Neuronal stem cell (in vitro differentiated cells): ENCODE measurements at regions not wholly inside any gene's neighbourhood (a gene's known extent, or its start where the extent isn't known, plus 50 kb on each side); places are given as distances from the start of the nearest gene placed in this dataset.

Experiments
- DNase-seq: peaks from one replicate; pipeline ENCODE4 v3.0.0-alpha.2; 2013; ENCODE audit warnings: low spot score
- H2AFZ ChIP-seq: one replicate; pipeline ENCODE4 v1.6.1; 2013; ENCODE audit warnings: mild to moderate bottlenecking, low read length, inconsistent platforms
- H2AK5ac ChIP-seq: 2 replicates; pipeline ENCODE4 v1.6.1; 2013; ENCODE audit warnings: low read depth, mild to moderate bottlenecking, inconsistent platforms, low read length, moderate library complexity, mixed read lengths
- H2BK120ac ChIP-seq: 2 replicates; pipeline ENCODE4 v1.6.1; 2013; ENCODE audit warnings: low read depth, mild to moderate bottlenecking, inconsistent platforms, low read length, moderate library complexity, mixed read lengths
- H2BK12ac ChIP-seq: one replicate; pipeline ENCODE4 v1.6.1; 2013; ENCODE audit warnings: low read length, inconsistent platforms
- H2BK15ac ChIP-seq: 2 replicates; pipeline ENCODE4 v1.6.1; 2013; ENCODE audit warnings: mild to moderate bottlenecking, low read length, inconsistent platforms, mixed read lengths
- H2BK5ac ChIP-seq: one replicate; pipeline ENCODE4 v1.6.1; 2013; ENCODE audit warnings: inconsistent platforms, mild to moderate bottlenecking, low read length, moderate library complexity
- H3K14ac ChIP-seq: one replicate; pipeline ENCODE4 v1.6.1; 2013; ENCODE audit warnings: low read length, inconsistent platforms
- H3K18ac ChIP-seq: 2 replicates; pipeline ENCODE4 v1.6.1; 2013; ENCODE audit warnings: low read length, inconsistent platforms
- H3K23ac ChIP-seq: 2 replicates; pipeline ENCODE4 v1.6.1; 2013; ENCODE audit warnings: low read depth, mild to moderate bottlenecking, mixed read lengths, low read length, inconsistent platforms; ENCODE audit not compliant: poor library complexity
- H3K27ac ChIP-seq: replicated peaks from 3 replicates; pipeline ENCODE4 v1.5.1; 2013; ENCODE audit warnings: low read length, inconsistent platforms
- H3K27me3 ChIP-seq, 3 experiments: 2 replicates each; pipeline ENCODE4 v1.6.1; 2013; ENCODE audit warnings: low read length in 3 of 3, mild to moderate bottlenecking in 2 of 3, inconsistent platforms in 1 of 3, low read depth in 1 of 3, mixed read lengths in 1 of 3, moderate library complexity in 1 of 3; ENCODE audit not compliant: control insufficient read depth in 3 of 3, insufficient read depth in 3 of 3
- H3K36me3 ChIP-seq, 2 donors: replicated peaks in 1 of 2; 2 replicates each; pipeline ENCODE4 v1.6.1; 2013; ENCODE audit warnings: low read length in 2 of 2; ENCODE audit not compliant: control insufficient read depth in 2 of 2, insufficient read depth in 2 of 2
- H3K4ac ChIP-seq: 2 replicates; pipeline ENCODE4 v1.6.1; 2013; ENCODE audit warnings: inconsistent platforms, mild to moderate bottlenecking, low read length, moderate library complexity
- H3K4me1 ChIP-seq, 2 donors: 1 replicate in 1 of 2; 2 replicates in 1 of 2; pipeline ENCODE4 v1.6.1; 2013; ENCODE audit warnings: low read length in 2 of 2, low read depth in 1 of 2; ENCODE audit not compliant: control insufficient read depth in 2 of 2, insufficient read depth in 1 of 2
- H3K4me2 ChIP-seq: one replicate; pipeline ENCODE4 v1.6.1; 2013; ENCODE audit warnings: mild to moderate bottlenecking, low read length, inconsistent platforms; ENCODE audit not compliant: insufficient read depth, poor library complexity, severe bottlenecking
- H3K4me3 ChIP-seq, 2 donors: 2 replicates each; pipeline ENCODE4 v1.5.1; 2013; ENCODE audit warnings: low read length in 2 of 2, mild to moderate bottlenecking in 2 of 2, inconsistent platforms in 1 of 2, moderate library complexity in 1 of 2
- H3K79me1 ChIP-seq: one replicate; pipeline ENCODE4 v1.6.1; 2013; ENCODE audit warnings: low read depth, mild to moderate bottlenecking, inconsistent platforms, low read length, moderate library complexity
- H3K9ac ChIP-seq: one replicate; pipeline ENCODE4 v1.6.1; 2013; ENCODE audit warnings: mild to moderate bottlenecking, low read depth, low read length, inconsistent platforms; ENCODE audit not compliant: poor library complexity
- H3K9me3 ChIP-seq, 2 donors: replicated peaks in 1 of 2; 2 replicates each; pipeline versions ENCODE3 to v1.6.1; 2013; ENCODE audit warnings: low read length in 2 of 2, mild to moderate bottlenecking in 2 of 2, inconsistent platforms in 1 of 2, low read depth in 1 of 2, mixed read lengths in 1 of 2, moderate library complexity in 1 of 2; ENCODE audit not compliant: control insufficient read depth in 2 of 2, insufficient read depth in 1 of 2
- H4K8ac ChIP-seq: one replicate; pipeline ENCODE4 v1.6.1; 2013; ENCODE audit warnings: low read depth, mild to moderate bottlenecking, inconsistent platforms, low read length, moderate library complexity
- H4K91ac ChIP-seq: one replicate; pipeline ENCODE4 v1.6.1; 2013; ENCODE audit warnings: low read length, low read depth, mild to moderate bottlenecking, inconsistent platforms; ENCODE audit not compliant: poor library complexity
- WGBS, 2 donors: extraction: QIAGEN DNeasy Blood & Tissue Kit; methylation state at CpG; one replicate each; pipeline ENCODE4 v1.1.7; 2013; ENCODE audit warnings: missing lambda C conversion rate in 2 of 2, mixed read lengths in 1 of 2; ENCODE audit not compliant: insufficient read length in 2 of 2, insufficient replicate concordance in 1 of 2; ENCODE audit errors: extremely low coverage in 2 of 2; 5-methylcytosine and 5-hydroxymethylcytosine counted together

DNA sequence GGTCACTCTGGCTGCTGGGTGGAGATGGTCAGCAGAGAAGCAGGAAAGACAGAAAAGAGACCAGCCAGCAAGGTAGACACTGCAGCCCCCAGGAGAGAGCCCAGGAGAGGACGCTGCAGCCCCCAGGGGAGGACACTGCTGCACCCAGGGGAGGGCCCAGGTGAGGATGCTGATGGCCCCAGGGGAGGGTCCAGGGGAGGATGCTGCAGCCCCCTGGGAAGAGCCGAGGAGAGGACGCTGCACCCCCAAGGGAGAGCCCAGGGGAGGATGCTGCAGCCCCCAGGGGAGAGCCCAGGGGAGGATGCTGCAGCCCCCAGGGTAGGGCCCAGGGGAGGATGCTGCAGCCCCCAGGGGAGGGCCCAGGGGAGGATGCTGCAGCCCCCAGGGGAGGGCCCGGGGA is 196.7 kb upstream of the NSMCE3 start:
- WGBS, 2 donors: no CpG with 5 or more reads among the region's 4 CpGs
- H3K14ac ChIP-seq: no peak overlapping the region
- no peaks in the 10 kb centered on the region for H3K9me3 ChIP-seq
- H2BK12ac ChIP-seq: no peak overlapping the region
- H4K8ac ChIP-seq: no peak overlapping the region
- H2AK5ac ChIP-seq: no peak overlapping the region
- H3K4me3 ChIP-seq: no peak overlapping the region
- H3K23ac ChIP-seq: no peak overlapping the region
- no peak overlapping the region for H3K4me2 ChIP-seq
- no peak overlapping the region for H2BK120ac ChIP-seq
- H2AFZ ChIP-seq: no peak overlapping the region
- no peaks in the 10 kb centered on the region for H3K36me3 ChIP-seq
- no peak overlapping the region for H3K9ac ChIP-seq
- H3K4ac ChIP-seq: no peak overlapping the region
- H3K27me3 ChIP-seq: no peaks in the 10 kb centered on the region
- H2BK5ac ChIP-seq: no peak overlapping the region
- no peak overlapping the region for H4K91ac ChIP-seq
- H3K27ac ChIP-seq: no peak overlapping the region
- no peak overlapping the region for H3K18ac ChIP-seq
- no peak overlapping the region for H2BK15ac ChIP-seq
- H3K79me1 ChIP-seq: no peaks in the 10 kb centered on the region
- peaks cover 0 to 3% of the 10 kb centered on the region in 2 donors for H3K4me1 ChIP-seq
- no peak for DNase-seq

DNA sequence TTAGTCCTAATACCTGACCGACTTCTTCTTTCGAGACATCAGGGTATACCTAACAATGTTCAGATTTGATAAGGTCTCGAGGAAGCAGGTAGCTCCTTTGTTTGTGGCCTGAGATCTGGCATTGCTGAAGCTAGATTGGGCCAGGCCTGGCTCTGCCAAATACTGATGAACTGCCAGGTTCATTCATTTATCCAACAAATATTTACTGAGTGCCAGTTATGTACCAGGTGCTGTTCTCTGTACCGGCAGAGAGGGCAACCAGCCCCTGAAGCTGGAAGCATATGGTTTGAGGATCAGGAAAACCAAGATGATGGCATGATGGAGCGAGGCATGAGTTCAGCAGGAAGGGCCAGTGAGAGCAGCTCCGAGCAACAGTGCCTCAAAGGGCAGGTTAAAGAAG is 196.2 kb upstream of the NSMCE3 start:
- DNase-seq: no peak
- Histone ChIP-seq H2BK15ac (no peak overlapping the region), H3K14ac (no peak overlapping the region), H4K91ac (no peak overlapping the region), H2BK120ac (no peak overlapping the region), H3K36me3 (no peaks in the 10 kb centered on the region), H3K4me3 (no peak overlapping the region), H3K23ac (no peak overlapping the region), H2BK12ac (no peak overlapping the region), H2BK5ac (no peak overlapping the region), H3K4ac (no peak overlapping the region), H3K27me3 (no peaks in the 10 kb centered on the region), H2AK5ac (no peak overlapping the region), H3K9ac (no peak overlapping the region), H3K4me2 (no peak overlapping the region), H3K18ac (peak overlapping the region; percentile 9), H3K4me1 (peaks cover 0 to 3% of the 10 kb centered on the region in 2 donors), H4K8ac (no peak overlapping the region), H3K9me3 (no peaks in the 10 kb centered on the region), H3K27ac (no peak overlapping the region), H2AFZ (no peak overlapping the region), H3K79me1 (no peaks in the 10 kb centered on the region)
- WGBS, 2 donors: no CpG with 5 or more reads among the region's 6 CpGs

DNA sequence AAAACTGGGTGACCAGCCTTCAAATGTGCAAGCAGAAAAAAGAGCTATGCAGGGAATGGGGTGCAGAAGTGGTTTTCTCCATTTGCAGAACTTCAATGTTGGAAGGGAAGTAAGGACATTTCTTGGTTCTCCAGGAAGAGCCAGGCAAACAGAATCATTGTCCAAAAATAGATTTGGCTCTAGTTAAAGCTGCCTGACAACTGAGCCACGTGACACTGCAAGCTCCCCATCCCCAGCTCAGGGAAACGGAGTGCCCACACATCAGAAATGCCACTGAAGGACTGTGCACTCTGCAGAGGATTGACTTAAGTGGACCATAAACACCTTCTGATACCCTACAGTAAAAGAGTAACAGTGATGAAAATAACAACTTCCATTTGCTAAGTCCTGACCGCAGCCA is 195.6 kb upstream of the NSMCE3 start:
- no peaks in the 10 kb centered on the region for H3K36me3 ChIP-seq
- no peak overlapping the region for H4K91ac ChIP-seq
- H3K79me1 ChIP-seq: no peaks in the 10 kb centered on the region
- no peak overlapping the region for H2AK5ac ChIP-seq
- no peaks in the 10 kb centered on the region for H3K27me3 ChIP-seq
- H2BK120ac ChIP-seq: no peak overlapping the region
- H3K27ac ChIP-seq: no peak overlapping the region
- no peak overlapping the region for H3K18ac ChIP-seq
- no peak overlapping the region for H2BK12ac ChIP-seq
- H3K23ac ChIP-seq: no peak overlapping the region
- peaks cover 0 to 3% of the 10 kb centered on the region in 2 donors for H3K4me1 ChIP-seq
- H3K9ac ChIP-seq: no peak overlapping the region
- no CpG with 5 or more reads among the region's 3 CpGs for WGBS, 2 donors
- no peak overlapping the region for H2BK5ac ChIP-seq
- no peak overlapping the region for H2BK15ac ChIP-seq
- no peak overlapping the region for H3K4me2 ChIP-seq
- DNase-seq: no peak
- H3K9me3 ChIP-seq: no peaks in the 10 kb centered on the region
- no peak overlapping the region for H3K4me3 ChIP-seq
- H2AFZ ChIP-seq: no peak overlapping the region
- H3K4ac ChIP-seq: no peak overlapping the region
- no peak overlapping the region for H3K14ac ChIP-seq
- H4K8ac ChIP-seq: no peak overlapping the region

DNA sequence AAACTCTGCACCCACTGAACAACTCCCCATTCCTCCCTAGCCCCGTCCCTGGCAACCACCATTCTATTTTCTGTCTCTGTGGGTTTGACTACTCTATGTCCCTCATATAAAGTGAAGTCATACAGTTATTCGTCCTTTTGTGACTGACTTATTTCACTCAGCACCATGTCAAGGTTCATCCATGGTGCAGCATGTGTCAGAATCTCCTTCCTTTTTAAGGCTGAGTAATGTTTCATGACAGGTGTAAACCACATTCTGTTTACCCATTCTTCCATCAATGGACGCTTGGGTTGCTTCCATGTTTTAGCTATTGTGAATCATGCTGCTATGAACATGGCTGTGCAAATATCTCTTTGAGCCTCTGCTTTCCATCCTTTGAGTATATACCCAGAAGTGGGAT is 192.3 kb upstream of the NSMCE3 start:
- Histone ChIP-seq H3K4ac (no peak overlapping the region), H3K4me2 (no peak overlapping the region), H4K91ac (no peak overlapping the region), H2BK12ac (no peak overlapping the region), H3K36me3 (no peaks in the 10 kb centered on the region), H3K18ac (no peak overlapping the region), H3K79me1 (no peaks in the 10 kb centered on the region), H3K4me3 (no peak overlapping the region), H3K4me1 (no peaks in the 10 kb centered on the region), H2BK120ac (no peak overlapping the region), H4K8ac (no peak overlapping the region), H2AK5ac (no peak overlapping the region), H3K27me3 (no peaks in the 10 kb centered on the region), H2AFZ (no peak overlapping the region), H2BK15ac (no peak overlapping the region), H3K23ac (no peak overlapping the region), H3K9ac (no peak overlapping the region), H3K9me3 (no peaks in the 10 kb centered on the region), H3K14ac (no peak overlapping the region), H3K27ac (no peak overlapping the region), H2BK5ac (no peak overlapping the region)
- no peak for DNase-seq
- WGBS, 2 donors: no CpG with 5 or more reads among the region's 3 CpGs
